GM23248 (cell line): ENCODE measurements at regions not wholly inside any gene's neighbourhood (a gene's known extent, or its start where the extent isn't known, plus 50 kb on each side); places are given as distances from the start of the nearest gene placed in this dataset.
"Not testable (repeated sequence)": the region's sequence is repeated elsewhere in the genome, so short reads cannot be mapped to it uniquely, and the experiment has no call there.

Experiments used
- EZH2 ChIP-seq: fragments of 200-600 bp; sonication (generic); IDR thresholded peaks from 2 replicates; pipeline ENCODE4 v1.6.1; 2018; ENCODE audit warnings: antibody characterized with exemption, mild to moderate bottlenecking; ENCODE audit not compliant: insufficient read depth, poor library complexity, severe bottlenecking
- EZH2phosphoT487 ChIP-seq: fragments of 200-600 bp; sonication (generic); IDR thresholded peaks from 2 replicates; pipeline ENCODE4 v1.6.1; 2018; ENCODE audit warnings: antibody characterized with exemption, moderate library complexity, mild to moderate bottlenecking, low read depth; ENCODE audit not compliant: insufficient read depth

DNA sequence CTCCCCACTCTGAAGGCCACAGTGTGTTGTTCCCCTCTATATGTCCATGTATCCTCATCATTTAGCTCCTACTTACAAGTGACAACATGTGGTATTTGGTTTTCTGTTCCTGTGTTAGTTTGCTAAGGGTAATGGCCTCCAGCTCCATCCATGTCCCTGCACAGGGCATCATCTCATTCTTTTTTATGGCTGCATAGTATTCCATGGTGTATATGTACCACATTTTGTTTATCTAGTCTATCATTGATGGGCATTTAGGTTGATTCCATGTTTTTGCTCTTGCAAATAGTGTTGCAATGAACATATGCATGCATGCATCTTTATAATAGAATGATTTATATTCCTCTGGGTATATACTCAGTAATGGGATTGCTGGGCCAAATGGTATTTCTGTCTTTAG, 135.8 kb upstream of the ELL2 start:
- TF ChIP-seq EZH2, EZH2phosphoT487: not testable (repeated sequence)
